Stimulated activated CD4-positive, alpha-beta T cell treated with anti-CD3 and anti-CD28 coated beads, Interleukin-1b, Interleukin-23, amount 100 ng/mL, for 4 hours (primary cell): ENCODE measurements at regions not wholly inside any gene's neighbourhood (a gene's known extent, or its start where the extent isn't known, plus 50 kb on each side); places are given as distances from the start of the nearest gene placed in this dataset.

Source experiments
- DNase-seq, 2 donors: peaks; one replicate each; pipeline ENCODE4 v3.0.0-alpha.2; 2020; ENCODE audit warnings: low read depth in 2 of 2

DNA sequence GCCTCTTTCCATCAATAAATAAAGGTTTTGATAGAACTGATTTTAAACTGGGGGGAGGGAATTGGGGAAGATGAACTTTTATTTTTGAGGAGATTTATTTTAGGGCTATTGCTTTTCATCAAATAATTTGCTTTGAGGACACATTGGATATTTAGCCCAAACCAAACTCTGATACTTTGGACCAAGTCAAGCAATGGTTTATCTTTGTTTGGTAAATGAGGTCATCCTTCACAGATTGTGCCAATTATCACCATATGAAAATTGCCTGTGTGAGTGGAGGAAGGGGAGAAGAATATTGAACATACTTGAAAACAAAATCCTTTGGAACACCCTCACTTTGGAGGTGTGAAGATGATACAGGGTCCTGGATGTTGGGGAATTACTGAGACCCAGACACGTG lies 176.9 kb upstream of the CD180 start:
- DNase-seq, result no peak

DNA sequence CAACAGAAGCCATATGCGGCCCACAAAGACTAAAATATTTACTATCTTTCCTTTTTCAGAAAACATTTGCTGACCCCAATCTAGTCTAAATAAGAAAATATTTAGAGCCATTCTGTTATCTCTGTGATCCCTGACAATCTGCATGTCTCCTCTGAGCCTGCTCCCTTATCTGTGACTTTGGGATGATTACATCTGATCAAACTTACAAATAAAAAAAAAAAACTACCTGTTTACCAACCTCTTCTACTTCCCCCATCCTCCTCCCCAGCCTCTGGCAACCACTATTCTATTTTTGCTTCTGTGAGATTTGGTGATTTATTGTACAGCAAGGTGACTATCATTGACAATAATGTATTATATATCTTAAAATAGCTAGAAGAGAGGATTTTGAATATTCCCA lies 176.3 kb upstream of the CD180 start:
- DNase-seq, result no peak

DNA sequence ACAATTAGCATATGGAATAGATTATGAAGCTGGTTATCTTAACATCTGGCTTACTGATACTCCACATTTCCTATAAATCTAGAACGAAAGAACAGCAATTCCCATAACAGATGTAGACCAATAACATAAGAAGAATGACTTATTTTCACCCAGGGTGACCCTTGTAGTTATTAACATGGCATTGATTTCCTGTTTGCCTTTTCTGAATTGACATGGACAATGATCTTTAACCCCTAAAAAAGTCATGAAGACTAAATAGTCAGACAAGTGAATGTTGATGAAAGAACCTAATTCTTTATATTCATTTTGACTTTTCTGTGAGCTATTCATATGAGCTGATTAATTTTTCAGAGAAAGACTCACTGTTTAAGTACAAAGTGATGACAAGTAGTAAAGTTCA lies 175.3 kb upstream of the CD180 start:
- DNase-seq, result no peak

DNA sequence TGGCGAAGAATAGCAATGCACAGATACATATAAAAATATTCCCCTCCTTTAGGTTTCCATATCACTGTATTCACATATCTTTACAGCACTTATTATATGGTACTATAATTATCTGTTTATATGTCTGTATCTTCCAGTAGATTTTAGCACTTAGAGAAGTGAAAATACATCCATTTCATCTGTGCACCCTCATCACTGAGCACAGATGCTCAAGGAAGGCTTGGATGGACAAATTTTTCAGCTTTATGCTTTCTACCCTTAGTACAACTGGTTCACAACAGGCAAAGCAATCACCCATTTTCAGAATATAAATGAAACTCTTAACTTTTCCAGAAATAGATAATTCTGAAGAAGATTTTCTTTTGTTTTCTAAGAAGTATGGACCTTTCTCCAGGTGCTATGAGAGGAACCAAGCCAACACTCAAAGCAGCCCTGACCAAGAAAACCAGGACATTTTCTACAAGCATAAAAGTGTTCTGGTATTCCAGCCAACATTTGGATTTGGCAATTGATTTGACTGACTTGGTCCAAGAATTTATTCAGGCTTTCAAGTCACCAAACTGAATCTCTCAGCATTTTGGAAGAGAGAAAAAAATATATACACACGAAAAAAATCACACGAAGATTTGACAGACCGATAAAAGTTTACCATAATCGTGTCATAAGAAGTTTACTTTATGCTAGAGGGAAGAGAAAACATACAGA lies 170.2 kb upstream of the CD180 start:
- no peak for DNase-seq

DNA sequence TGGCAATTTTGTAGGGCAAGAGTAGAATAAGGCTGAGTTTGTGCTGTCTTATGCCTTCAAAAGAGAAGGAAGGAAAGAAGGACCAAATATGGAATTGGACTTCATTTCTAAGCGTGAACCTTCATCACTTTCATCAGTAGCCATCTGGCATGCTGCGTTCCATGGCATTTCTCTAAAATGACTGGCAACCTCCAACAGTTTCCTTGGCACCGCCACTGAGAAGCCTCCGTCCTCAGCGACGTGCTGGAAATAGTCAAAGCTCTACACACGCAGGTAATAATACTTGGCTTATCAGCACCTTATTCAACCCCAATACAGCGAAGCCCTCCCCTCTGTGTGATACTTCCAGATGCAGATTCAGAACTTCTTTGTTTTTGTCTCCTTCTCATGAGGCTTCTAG lies 169.7 kb upstream of the CD180 start:
- no peak for DNase-seq

DNA sequence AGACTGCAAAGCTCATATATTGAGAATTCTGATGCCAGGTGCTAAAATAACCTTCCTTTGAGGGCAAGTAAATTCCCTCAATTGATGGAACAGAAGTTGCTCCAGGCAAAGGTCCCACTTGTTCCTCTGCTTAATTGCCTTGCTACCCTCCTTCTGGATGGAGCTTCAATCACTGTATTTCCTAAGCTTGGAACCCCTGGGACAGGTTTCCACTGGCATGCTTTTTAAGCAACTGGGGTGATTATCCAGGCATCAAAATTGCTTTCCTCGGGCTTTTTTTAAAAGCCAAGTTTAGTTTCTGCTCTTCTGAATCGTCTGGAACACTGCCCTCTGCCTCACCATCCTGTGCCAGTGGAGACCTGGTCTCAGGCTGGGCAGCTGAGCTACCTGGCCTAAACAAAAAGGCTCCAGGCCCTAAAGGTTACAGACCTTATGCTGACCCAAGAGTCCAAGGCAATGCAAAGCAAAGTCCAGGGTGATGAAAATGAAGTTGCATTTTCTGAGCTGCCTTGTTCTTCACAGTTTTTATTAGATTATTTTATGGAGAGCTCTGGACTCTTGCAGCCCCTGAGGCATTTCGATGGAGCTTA lies 167.9 kb upstream of the CD180 start:
- no peak for DNase-seq

DNA sequence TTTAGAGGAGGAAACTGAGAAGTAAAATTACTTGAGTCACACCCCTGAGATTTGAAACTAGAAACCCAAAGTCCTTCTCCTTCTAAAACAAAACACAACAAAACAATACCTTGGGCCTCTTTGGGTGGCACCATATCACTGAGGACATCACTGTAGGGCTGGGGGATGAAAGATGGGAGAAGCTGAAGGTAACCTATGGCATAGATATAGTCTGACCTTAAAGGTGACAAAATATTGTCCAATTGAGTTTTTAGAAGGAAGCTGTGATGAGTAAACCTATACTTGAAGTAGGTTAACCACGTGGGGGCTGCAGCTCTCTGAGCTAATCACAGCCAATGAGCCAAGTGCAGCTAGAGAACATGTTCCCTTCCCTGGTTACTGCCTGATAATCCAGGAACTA lies 167.4 kb upstream of the CD180 start:
- no peak for DNase-seq

DNA sequence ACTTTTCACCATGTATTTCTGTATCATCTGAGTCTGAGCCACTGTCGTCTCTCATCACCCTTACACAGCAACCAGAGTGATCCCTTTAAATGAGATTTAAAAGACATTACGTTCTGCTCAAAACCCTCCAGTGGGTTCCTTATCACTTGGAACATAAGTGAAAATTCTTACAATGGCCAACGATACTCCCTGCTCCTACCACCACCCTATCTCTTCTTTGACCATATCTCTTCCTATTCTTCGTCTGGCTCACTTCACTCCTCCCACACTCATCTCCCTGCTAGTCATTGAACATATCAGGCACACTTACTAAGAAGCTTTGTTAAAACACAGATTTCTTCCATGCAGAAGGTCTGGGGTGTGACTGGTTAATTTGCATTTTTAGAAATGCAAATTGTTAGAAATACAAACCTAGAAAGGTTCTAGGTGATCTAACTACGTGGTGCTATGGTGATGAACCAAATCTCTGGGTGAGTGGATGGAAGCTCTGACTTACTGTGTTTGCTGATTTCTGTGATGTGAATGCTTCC lies 166.6 kb upstream of the CD180 start:
- DNase-seq, result no peak

DNA sequence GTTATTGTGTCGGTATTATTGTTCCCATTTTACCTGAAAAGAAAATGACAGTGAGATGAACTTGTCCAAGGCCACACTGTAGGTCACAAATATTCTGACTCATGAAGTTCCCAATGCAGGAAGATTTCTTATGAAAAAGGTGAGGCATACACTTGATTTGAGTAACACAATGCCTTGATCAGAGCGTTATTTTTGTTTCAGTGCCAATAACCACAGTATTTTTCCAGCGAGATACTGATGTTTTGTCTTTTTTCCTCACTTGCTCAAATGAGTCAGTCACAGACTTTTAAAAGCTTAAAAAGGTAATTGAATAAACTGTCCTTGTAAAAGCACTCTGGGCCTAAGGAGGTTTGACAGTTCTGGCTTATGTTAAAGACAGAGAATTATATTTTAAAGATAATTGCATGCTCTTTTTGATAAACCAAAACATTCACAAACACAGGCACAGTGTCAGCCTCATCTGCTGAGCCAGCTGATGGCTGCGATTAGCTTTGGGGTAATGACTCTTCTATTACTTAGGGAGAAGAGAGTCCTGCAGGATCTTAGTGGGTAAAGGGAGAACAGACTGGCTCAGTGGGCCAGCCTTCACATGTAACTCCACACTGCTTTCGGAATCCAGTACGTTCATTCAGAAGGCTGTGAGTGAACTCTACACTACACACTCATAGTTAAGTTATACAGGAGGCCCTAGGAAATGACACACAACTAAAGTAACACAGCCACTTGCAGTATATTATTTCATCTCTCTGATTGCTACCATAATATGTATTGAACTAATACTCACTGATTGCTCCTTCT lies 165.5 kb upstream of the CD180 start:
- no peak for DNase-seq

DNA sequence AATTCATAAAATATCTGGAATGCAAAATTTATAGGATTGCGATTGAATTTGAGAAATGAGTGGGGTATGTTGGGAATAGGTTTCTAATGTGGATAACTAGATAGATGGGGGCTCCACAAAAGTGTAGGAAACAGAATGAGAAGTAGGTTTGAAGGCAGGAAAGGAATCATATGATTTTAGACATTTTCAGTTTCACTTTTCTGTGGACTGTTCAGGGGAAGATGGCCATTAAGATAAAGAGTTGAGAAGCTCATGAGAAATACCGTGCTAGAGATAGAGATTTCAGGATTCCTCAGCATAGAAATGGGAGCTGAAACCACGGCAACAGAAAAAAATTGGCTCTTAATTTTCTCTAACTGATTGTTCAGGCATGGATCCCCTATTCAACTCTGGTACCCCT lies 163.4 kb upstream of the CD180 start:
- DNase-seq, result no peak

DNA sequence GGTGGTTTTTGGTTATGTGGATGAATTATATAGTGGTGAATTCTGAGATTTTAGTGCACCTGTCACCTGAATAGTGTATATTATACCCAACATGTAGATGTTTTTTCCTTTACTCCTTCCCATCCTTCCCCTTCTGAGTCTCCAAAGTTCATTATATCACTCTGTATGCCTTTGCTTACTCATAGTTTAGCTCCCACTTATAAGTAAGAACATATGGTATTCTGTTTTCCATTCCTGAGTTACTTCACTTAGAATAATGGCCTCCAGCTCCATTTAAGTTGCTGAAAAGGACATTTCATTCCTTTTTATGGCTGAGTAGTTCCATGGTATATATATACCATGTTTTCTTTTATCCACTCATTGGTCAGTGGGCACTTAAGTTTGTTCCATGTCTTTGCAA lies 161.6 kb upstream of the CD180 start:
- no peak for DNase-seq

DNA sequence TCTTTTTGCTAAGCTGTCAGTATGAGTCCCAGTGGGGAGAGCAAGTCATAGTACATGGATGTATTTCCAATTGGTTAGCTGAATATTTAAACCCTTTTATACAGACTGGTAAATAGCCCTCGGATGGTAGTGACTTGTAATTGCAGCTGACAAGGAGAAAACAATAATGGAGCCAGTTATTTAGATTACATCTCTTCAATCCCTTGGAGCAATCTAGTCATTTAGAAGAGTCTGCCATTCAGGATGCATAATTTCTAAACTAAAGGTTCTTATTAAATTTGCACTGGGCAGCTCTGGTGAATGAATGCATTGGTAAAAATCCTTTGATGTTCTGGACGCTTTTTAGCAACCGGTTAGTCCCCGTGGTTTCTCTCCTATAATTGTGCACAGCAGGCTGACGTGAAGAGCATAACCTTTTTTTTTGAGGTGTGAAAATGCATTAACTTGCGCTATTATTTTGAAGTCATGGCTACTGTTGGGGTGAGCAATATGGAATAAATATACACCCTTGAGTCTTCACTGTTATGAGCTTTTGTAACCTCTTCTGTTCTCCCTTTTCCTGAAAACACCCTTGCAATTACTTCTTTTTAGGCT lies 158.6 kb upstream of the CD180 start:
- DNase-seq, result no peak

DNA sequence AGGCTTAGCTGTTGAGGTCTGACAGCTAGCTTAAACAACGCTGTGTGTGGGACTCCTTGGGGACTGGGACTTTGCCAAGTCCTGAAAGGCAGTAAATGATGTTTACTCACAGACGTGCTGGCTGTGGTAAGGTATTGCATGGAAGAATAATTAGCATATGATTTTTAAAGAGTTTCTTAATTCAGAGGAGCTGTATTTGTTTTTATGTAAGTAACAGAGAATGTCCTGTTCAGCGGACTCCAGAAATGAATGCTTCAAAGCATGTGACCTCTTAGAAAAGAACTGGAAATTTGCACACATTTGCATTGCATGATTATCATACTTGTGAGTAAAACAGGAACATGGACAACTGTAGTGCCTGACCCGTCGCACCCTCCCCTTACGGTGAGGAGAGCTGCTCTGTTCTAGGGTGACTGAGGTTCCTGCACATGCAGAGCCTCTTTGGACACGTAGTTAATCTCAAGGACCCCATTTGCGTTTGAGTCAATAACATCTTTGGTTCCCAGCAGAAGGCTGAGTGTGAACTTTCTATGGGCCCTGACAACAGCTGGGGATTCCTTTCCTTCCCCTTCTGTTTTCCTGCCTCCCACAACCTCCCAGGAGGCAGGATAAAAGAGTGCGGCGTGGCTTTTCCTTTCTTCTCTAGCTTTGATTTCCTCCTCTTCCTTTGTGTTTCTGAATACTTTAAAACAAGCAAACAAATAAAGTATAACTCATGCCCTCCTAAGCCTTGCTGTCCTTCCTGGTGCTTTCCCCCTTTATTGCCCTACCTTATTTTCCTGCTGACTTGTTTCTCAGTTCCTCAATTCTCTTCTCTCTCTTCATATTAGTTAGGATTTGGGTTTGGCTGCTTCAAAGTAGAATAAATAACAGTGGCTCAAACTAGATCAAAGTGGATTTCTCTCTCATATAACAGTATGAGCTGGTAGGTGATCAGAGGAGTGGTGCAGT lies 157.2 kb upstream of the CD180 start:
- DNase-seq, result no peak

DNA sequence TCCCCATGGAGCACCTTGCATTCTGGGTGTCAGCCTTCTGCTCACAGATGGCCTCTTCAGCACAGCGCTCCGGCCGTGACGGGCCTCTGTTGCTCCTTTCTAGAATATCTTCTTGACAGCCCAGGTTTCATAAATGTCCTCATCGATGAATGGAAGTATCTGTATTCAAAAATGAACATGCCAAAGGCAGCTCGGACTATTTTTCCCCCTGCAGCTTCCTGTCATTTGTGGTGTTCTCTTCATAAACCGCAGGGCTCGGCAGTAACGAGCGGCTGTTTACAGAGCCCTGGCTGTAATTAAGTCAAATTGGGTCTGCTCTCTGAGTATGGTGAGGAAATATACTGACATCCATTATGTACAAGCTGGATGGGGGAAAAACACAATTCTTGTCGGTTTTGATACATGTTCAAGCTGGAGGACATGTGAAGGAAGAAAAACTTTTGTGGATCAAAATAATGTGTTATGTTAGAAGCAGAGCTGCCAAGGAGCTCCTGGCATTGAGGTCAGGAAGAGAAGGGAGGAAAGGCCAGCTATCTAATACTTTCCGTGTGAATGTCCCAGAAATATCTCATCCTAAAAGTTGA lies 154.1 kb upstream of the CD180 start:
- DNase-seq, result no peak

DNA sequence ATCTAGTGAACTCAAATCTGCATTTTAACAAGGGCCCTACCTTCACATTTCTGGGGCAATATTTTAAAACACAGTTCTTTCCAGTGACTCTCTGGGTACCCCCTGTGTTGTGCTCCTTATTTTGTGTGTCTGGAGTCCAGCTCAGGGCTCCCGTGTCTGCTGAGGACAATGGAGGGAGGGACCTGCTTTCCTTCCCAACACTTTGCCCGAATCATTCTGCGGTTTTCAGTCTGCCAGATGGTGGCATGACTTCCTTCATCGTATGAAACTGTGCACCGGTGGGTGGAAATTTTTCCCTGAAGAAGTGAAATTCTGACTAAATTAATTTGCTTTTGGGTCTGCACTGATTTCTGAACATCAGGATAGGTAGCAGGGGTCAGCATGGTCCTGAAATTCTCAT lies 153.6 kb upstream of the CD180 start:
- DNase-seq, result no peak

DNA sequence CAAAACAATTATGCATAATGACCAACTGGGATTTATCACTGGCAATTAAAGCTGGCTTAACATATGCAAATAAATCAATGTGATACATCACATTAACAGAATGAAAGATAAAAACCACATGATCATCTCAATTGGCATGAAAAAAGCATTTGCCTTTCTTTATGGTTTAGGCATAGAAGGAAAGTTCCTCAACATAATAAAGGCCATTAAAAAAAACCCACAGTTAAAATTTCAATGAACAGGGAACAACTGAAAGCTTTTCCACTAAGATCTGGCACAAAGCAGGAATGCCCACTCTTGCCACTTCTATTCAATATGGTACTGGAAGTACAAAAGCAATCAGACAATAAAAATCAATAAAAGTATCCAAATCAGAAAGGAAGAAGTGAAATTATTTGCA lies 151.2 kb upstream of the CD180 start:
- no peak for DNase-seq

DNA sequence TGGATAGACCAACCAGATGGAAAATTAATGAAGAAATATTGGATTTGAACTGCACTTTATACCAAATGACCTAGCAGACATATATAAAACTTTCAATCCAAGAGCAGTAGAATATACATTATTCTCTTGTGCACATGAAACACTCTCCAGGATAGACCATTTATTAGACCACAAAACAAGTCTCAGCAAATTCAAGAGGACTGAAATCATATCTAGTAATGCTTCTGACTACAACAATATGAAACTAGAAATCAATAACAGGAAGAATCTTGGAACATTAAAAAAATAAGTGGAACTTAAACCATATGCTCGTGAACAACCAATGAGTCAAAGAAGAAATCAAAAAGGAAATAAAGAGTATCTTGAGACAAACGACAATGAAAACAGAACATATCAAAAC lies 150.0 kb upstream of the CD180 start:
- no peak for DNase-seq

DNA sequence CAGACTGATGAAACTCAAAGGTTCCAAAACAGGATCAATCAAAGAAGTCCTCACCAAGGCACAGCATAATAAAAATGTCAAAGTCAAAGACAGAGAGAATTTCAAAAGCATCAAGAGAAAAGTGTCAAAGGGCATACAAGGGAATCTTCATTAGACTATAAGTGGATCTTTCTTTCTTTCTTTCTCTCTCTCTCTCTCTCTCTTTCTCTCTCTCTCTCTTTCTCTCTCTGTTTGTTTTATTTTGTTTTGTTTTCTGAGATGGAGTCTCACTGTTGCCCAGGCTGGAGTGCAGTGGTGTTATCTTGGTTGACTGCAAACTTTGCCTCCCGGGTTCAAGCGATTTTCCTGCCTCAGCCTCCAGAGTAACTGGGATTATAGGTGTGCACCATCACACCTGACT lies 148.3 kb upstream of the CD180 start:
- DNase-seq, result no peak

DNA sequence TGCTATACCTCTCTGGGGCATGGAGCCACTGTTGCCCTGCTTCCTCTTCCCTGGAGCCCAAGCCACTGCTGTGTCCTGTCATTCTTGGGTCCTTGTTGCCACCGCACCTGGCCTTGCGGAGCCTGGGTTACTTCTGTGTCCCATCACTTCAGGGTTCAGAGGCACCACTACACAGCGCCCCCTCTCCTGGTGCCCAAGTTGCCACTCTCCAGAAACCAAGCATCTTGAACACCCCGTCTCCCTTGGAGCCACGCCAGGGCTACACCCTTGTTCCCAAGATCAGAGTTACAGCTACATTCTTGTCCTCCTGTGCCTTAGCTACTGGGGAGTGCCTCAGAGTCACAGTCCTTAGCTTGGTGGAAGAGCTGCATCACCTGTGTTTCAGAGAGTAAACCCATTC lies 147.2 kb upstream of the CD180 start:
- no peak for DNase-seq

DNA sequence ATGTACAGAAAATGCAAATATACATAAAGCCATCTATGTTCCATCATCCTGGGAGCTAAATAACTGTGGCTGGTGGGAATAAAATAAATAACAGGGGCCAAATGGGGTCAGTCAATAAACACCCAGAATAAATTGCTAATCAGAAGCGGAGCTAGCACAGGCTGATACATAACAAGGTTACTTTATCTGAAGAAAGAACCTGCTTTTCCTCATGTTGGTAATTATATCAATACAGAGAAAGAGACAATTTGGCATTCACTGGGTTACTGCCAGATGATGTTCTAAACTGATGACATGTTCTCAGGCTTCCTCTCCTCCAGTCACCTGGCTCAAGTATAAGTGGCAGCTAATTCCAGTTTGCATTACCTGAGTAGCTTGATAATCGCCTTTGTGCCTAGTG lies 144.9 kb upstream of the CD180 start:
- no peak for DNase-seq

DNA sequence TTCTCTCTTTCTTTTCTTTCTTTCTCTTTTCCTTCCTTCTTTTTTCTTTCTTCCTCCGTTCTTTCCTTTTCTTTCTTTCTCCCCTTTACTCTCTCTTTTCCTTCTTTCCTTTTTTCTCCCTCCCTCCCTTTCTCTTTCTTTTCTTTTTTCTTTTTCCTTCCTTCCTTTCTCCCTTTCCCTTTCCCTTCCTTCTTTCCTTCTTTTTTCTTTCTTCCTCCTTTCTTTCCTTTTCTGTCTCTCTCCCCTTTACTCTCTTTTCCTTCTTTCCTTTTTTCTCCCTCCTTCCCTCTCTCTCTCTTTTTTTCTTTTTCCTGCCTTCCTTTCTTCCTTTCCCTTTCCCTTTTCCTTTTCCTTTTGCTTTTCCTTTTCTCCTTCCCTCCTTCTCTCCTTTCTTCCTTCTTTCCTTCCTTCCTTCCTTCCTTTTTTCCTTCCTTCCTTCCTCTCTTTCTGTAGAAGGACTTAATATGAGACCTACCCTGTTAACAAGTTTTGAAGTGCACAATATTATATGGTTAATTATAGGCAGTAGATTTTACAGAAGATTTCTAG lies 142.7 kb upstream of the CD180 start:
- DNase-seq, result no peak
